Natural killer cell (primary cell): ENCODE measurements at regions not wholly inside any gene's neighbourhood (a gene's known extent, or its start where the extent isn't known, plus 50 kb on each side); places are given as distances from the start of the nearest gene placed in this dataset.

Experiments
- ATAC-seq, 3 donors: fragments of 150-1000 bp in 2 of 3; fragments of 200-7000 bp in 1 of 3; cut with Tn5 transposase; 1 replicate in 1 of 3; 2 replicates in 2 of 3; pipeline ENCODE4 v1.10.0; 2021; ENCODE audit warnings: mild to moderate bottlenecking in 2 of 3, moderate library complexity in 2 of 3
- DNase-seq, 2 donors: peaks; one replicate each; pipeline versions ENCODE4 v3.0.0 to v3.0.0-alpha.2; 2013 to 2021; ENCODE audit warnings: mixed read lengths in 1 of 2
- H3K27ac ChIP-seq: one replicate; pipeline ENCODE4 v1.5.1; 2013; ENCODE audit warnings: mild to moderate bottlenecking, low read length
- H3K27me3 ChIP-seq: one replicate; pipeline ENCODE4 v1.6.1; 2013; ENCODE audit warnings: low read length; ENCODE audit not compliant: control insufficient read depth, insufficient read depth
- H3K36me3 ChIP-seq: one replicate; pipeline ENCODE4 v1.6.1; 2013; ENCODE audit warnings: low read length; ENCODE audit not compliant: control insufficient read depth, insufficient read depth
- H3K4me1 ChIP-seq: one replicate; pipeline ENCODE4 v1.6.1; 2013; ENCODE audit warnings: low read length; ENCODE audit not compliant: control insufficient read depth, insufficient read depth
- H3K4me3 ChIP-seq: one replicate; pipeline ENCODE4 v1.5.1; 2013; ENCODE audit warnings: low read length
- H3K9me3 ChIP-seq: one replicate; pipeline ENCODE4 v1.6.1; 2013; ENCODE audit warnings: low read length; ENCODE audit not compliant: control insufficient read depth, insufficient read depth
- H3K27ac Mint-ChIP-seq, 2 donors: one replicate each; pipeline ENCODE4 v1.8.0; 2022; ENCODE audit warnings: mild to moderate bottlenecking in 2 of 2, mixed read lengths in 2 of 2, moderate library complexity in 1 of 2
- H3K27me3 Mint-ChIP-seq, 2 donors: one replicate each; pipeline ENCODE4 v1.8.0; 2022; ENCODE audit warnings: low read depth in 2 of 2, mixed read lengths in 2 of 2
- H3K36me3 Mint-ChIP-seq: one replicate; pipeline ENCODE4 v1.8.0; 2022; ENCODE audit warnings: mixed read lengths
- H3K4me1 Mint-ChIP-seq, 2 donors: one replicate each; pipeline ENCODE4 v1.8.0; 2022; ENCODE audit warnings: mixed read lengths in 2 of 2
- H3K4me3 Mint-ChIP-seq: one replicate; pipeline ENCODE4 v1.8.0; 2022; ENCODE audit warnings: mild to moderate bottlenecking, moderate library complexity, mixed read lengths
- H3K9me3 Mint-ChIP-seq, 2 donors: one replicate each; pipeline ENCODE4 v1.8.0; 2022; ENCODE audit warnings: mixed read lengths in 2 of 2
- CTCF ChIP-seq: fragments of 200-600 bp; IDR thresholded peaks from one replicate; pipeline ENCODE4 v1.8.0; 2022; ENCODE audit warnings: antibody characterized with exemption
- WGBS: methylation state at CpG from one replicate; pipeline ENCODE4 v1.1.7; 2013; ENCODE audit warnings: missing lambda C conversion rate; ENCODE audit not compliant: insufficient coverage; 5-methylcytosine and 5-hydroxymethylcytosine counted together
- intact Hi-C: fragments of 100-400 bp; cut with micrococcal nuclease; formaldehyde crosslinking; loops from one replicate; pipeline ENCODE4 v1.14.2; 2022

- Mint-ChIP-seq H3K27ac (no peak overlapping the region), H3K27me3 (no peaks in the 10 kb centered on the region), H3K9me3 (no peaks in the 10 kb centered on the region), H3K36me3 (no peaks in the 10 kb centered on the region), H3K4me1 (peaks cover 6 to 7% of the 10 kb centered on the region in 2 donors), H3K4me3 (no peak overlapping the region)
- no peak for ATAC-seq
- H3K36me3 ChIP-seq: no peaks in the 10 kb centered on the region
- TF ChIP-seq CTCF: no peak
- DNase-seq: no peak
- WGBS: 83% methylated on average over 2 of the region's 3 CpGs
- no peaks in the 10 kb centered on the region for H3K4me1 ChIP-seq
- intact Hi-C loops: no loop called here
- no peaks in the 10 kb centered on the region for H3K27me3 ChIP-seq
- H3K4me3 ChIP-seq: no peak overlapping the region
- no peak overlapping the region for H3K27ac ChIP-seq
- no peaks in the 10 kb centered on the region for H3K9me3 ChIP-seq
These were observed 265.8 kb downstream of the TNS1 start for GRCh38 chr2:217736776-217737550.

DNA sequence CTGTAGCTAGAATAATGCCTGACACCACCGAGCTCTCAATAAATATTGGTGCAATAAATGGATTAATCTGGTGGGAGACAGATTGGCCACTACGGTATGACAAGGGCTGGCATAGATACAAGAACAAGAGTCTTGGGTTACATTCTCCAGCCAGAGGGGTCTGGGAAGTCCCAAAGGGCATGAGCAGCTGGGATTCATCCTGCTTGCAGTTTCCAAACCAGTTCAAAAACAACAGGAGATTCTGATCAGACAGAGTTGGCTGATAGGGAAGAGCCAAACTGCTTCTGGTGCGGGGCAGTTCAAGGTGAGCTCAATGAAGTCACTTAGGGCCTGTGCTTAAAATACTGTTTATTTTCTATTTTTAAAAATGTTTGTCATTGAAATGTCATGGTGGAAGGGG is 266.9 kb downstream of the TNS1 start:
- ATAC-seq: no peak
- intact Hi-C loops: no loop called here
- Mint-ChIP-seq H3K27me3 (no peaks in the 10 kb centered on the region), H3K36me3 (no peaks in the 10 kb centered on the region), H3K4me1 (peaks cover 6 to 7% of the 10 kb centered on the region in 2 donors), H3K27ac (no peak overlapping the region), H3K9me3 (no peaks in the 10 kb centered on the region), H3K4me3 (no peak overlapping the region)
- Histone ChIP-seq H3K4me3 (no peak overlapping the region), H3K27me3 (no peaks in the 10 kb centered on the region), H3K9me3 (no peaks in the 10 kb centered on the region), H3K36me3 (no peaks in the 10 kb centered on the region), H3K27ac (no peak overlapping the region), H3K4me1 (no peaks in the 10 kb centered on the region)
- 95% methylated on average over 3 of the region's 3 CpGs for WGBS
- no peak for TF ChIP-seq CTCF
- DNase-seq: no peak

DNA sequence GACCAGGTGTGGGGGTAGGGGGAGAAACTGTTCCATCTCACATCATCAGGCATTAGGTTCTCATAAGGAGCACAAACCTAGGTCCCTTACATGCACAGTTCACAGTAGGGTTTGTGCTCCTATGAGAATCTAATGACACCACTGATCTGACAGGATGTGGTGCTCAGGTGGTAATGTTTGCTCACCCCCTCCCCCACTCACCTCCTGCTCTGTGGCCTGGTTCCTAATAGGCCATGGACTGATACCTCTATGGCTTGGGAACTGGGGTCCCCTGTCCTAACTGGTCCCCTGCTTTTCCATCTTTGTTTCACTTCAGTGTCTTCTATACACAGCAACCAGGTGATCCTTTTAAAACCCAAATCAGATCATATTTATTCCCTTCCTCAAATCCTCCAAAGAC is 267.8 kb downstream of the TNS1 start:
- intact Hi-C loops: no loop called here
- Mint-ChIP-seq H3K4me3 (no peak overlapping the region), H3K9me3 (no peaks in the 10 kb centered on the region), H3K36me3 (no peaks in the 10 kb centered on the region), H3K27me3 (no peaks in the 10 kb centered on the region), H3K27ac (no peak overlapping the region), H3K4me1 (peaks cover 6 to 7% of the 10 kb centered on the region in 2 donors)
- ATAC-seq: no peak
- Histone ChIP-seq H3K9me3 (no peaks in the 10 kb centered on the region), H3K27ac (no peak overlapping the region), H3K4me3 (no peak overlapping the region), H3K27me3 (no peaks in the 10 kb centered on the region), H3K4me1 (no peaks in the 10 kb centered on the region), H3K36me3 (no peaks in the 10 kb centered on the region)
- no peak for DNase-seq
- TF ChIP-seq CTCF: no peak

- no peak overlapping the region for H3K4me3 Mint-ChIP-seq
These were observed 269.3 kb downstream of the TNS1 start for GRCh38 chr2:217733461-217733860.

More at GRCh38 chr2:217733461-217733860, 269.3 kb downstream of the TNS1 start:
- no peak for TF ChIP-seq CTCF
- ATAC-seq (no peak), DNase-seq (no peak)
- no peaks in the 10 kb centered on the region for H3K36me3 Mint-ChIP-seq
- Histone ChIP-seq H3K4me1 (no peaks in the 10 kb centered on the region), H3K9me3 (no peaks in the 10 kb centered on the region), H3K36me3 (no peaks in the 10 kb centered on the region), H3K27me3 (no peaks in the 10 kb centered on the region), H3K27ac (no peak overlapping the region), H3K4me3 (no peak overlapping the region)
- intact Hi-C loops: no loop called here
- H3K27ac Mint-ChIP-seq: no peak overlapping the region
- 90% methylated on average over 2 of the region's 3 CpGs for WGBS
- H3K4me1 Mint-ChIP-seq: peaks cover 6 to 7% of the 10 kb centered on the region in 2 donors
- no peaks in the 10 kb centered on the region for H3K9me3 Mint-ChIP-seq
- no peaks in the 10 kb centered on the region for H3K27me3 Mint-ChIP-seq
